ENCODE measurements at regions not wholly inside any gene's neighbourhood (a gene's known extent, or its start where the extent isn't known, plus 50 kb on each side); places are given as distances from the start of the nearest gene placed in this dataset.

DNA sequence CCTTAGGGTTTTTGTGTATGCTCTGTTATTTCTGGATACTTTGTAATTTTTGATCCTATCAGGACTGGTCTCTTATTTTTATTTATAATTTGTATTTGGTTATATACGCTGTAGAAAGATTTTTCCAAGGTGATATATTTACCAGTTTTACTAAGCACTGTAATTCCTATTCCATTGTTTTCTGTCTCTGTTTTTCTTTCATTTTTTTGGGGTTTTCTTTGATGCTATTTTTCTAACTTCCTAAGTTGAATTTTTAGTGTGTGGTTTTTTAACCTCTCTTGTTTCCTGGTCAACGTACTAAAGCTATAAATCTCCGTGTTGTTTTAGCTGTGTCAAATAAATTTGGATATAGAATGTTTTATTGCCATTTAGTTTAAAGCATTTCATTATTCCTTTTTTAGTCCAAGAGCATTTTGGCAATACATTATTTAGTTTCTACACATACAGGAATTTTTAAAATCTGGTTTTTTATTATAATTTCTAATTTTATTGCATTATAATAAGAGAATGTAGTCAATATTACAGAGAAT is 128.1 kb upstream of the THRB start:
- no peak for TF ChIP-seq EZH2 (IDR thresholded peaks at IDR 0.05; ENCODE audit: insufficient read depth, poor library complexity, severe bottlenecking)
- TF ChIP-seq EZH2phosphoT487 (IDR thresholded peaks at IDR 0.05; ENCODE audit: insufficient read depth, low read depth) = no peak

Data from GM23248 (cell line).